ENCODE measurements at regions not wholly inside any gene's neighbourhood (a gene's known extent, or its start where the extent isn't known, plus 50 kb on each side); places are given as distances from the start of the nearest gene placed in this dataset.

DNA sequence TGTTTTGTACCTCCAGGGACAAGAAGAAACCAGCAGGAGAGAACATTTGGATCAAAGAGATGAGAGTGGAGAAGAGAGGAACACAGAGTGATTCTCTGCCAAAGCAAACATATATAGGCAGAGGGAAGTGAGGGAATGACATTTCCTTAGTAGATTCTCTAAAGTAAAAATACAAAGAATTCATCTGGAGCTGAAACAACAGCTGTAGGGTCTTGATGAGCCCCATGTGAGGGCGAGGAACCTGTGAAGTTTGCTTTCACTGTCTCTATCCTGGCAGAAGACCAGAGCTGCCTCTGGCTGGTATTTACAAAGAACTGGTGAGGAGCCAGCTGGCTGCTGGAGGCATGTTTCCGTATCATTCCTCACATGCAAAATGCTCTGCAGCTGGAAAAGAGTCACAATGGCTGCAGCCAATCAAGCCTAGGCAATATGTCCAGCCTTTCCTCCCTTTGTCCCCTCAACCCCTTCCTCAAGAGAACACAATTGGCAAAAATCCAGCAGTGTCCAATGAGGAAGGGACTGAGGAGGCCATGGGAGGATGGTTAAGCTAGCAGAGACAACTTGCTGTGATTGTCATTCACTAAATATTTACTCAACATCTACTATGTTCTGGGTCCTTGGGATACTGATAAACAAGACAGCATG is 122.5 kb downstream of the PHLDA1 start:
- TF ChIP-seq, protein P1, sequence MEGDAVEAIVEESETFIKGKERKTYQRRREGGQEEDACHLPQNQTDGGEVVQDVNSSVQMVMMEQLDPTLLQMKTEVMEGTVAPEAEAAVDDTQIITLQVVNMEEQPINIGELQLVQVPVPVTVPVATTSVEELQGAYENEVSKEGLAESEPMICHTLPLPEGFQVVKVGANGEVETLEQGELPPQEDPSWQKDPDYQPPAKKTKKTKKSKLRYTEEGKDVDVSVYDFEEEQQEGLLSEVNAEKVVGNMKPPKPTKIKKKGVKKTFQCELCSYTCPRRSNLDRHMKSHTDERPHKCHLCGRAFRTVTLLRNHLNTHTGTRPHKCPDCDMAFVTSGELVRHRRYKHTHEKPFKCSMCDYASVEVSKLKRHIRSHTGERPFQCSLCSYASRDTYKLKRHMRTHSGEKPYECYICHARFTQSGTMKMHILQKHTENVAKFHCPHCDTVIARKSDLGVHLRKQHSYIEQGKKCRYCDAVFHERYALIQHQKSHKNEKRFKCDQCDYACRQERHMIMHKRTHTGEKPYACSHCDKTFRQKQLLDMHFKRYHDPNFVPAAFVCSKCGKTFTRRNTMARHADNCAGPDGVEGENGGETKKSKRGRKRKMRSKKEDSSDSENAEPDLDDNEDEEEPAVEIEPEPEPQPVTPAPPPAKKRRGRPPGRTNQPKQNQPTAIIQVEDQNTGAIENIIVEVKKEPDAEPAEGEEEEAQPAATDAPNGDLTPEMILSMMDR (IDR thresholded peaks at IDR 0.05; ENCODE audit: insufficient read depth, low read length) = no peak
- no peak for TF ChIP-seq GABPA (IDR thresholded peaks at IDR 0.05; ENCODE audit: low read depth)
- TF ChIP-seq POLR2AphosphoS5 (IDR thresholded peaks at IDR 0.05; ENCODE audit: low read depth) = no peak
